Astrocyte of the spinal cord (primary cell): ENCODE measurements at regions not wholly inside any gene's neighbourhood (a gene's known extent, or its start where the extent isn't known, plus 50 kb on each side); places are given as distances from the start of the nearest gene placed in this dataset.

ENCODE experiments used
- DNase-seq: peaks from one replicate; pipeline ENCODE4 v3.0.0; 2011; ENCODE audit warnings: low read depth, low spot score
- H3K4me3 ChIP-seq: 2 replicates; pipeline ENCODE4 v1.5.1; 2011; ENCODE audit warnings: low read depth, mild to moderate bottlenecking, low read length, moderate library complexity
- CTCF ChIP-seq: IDR thresholded peaks from 2 replicates; pipeline ENCODE4 v1.5.1; 2012; ENCODE audit warnings: low read depth, mild to moderate bottlenecking, low read length, inconsistent platforms
- in situ Hi-C: cut with HindIII; loops from 2 replicates; pipeline ENCODE4 v1.10.0; 2017; ENCODE audit warnings: low sequenced_read_pairs

- TF ChIP-seq CTCF = no peak
- H3K4me3 ChIP-seq = no peak overlapping the region
- no peak for DNase-seq
- in situ Hi-C loops = no loop called here
Observed at GRCh38 chr12:16112612-16113560, 164.6 kb downstream of the SLC15A5 start.

GRCh38 chr12:16112130-16112529 lies 165.4 kb downstream of the SLC15A5 start:
- no peak for DNase-seq
- TF ChIP-seq CTCF = no peak
- no peak overlapping the region for H3K4me3 ChIP-seq
- in situ Hi-C loops = no loop called here

- in situ Hi-C loops = no loop called here
- no peak for DNase-seq
- no peak for TF ChIP-seq CTCF
- no peak overlapping the region for H3K4me3 ChIP-seq
Observed at GRCh38 chr12:16110596-16110995, 166.9 kb downstream of the SLC15A5 start.

DNA sequence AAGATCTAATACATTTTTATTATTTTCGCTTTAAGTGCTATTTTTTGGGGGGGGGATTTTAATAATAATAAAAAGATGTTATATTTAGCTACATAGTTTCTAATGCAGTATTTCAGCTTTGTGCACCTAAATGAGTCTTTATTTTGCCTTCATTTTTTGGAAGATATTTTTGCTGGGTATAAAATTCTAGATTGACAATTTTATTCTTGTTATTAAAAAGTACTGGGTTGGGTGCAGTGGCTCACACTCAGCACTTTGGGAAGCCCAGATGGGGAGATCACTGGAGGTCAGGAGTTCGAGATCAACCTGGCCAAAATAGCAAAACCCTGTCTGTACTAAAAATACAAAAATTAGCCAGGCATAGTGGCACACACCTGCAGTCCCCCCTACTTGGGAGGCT lies 173.6 kb downstream of the SLC15A5 start:
- no peak for DNase-seq
- H3K4me3 ChIP-seq = no peak overlapping the region
- no peak for TF ChIP-seq CTCF
- in situ Hi-C loops = no loop called here

- in situ Hi-C loops = no loop called here
- no peak for DNase-seq
Observed at GRCh38 chr12:16100206-16100605, 177.3 kb downstream of the SLC15A5 start.

DNA sequence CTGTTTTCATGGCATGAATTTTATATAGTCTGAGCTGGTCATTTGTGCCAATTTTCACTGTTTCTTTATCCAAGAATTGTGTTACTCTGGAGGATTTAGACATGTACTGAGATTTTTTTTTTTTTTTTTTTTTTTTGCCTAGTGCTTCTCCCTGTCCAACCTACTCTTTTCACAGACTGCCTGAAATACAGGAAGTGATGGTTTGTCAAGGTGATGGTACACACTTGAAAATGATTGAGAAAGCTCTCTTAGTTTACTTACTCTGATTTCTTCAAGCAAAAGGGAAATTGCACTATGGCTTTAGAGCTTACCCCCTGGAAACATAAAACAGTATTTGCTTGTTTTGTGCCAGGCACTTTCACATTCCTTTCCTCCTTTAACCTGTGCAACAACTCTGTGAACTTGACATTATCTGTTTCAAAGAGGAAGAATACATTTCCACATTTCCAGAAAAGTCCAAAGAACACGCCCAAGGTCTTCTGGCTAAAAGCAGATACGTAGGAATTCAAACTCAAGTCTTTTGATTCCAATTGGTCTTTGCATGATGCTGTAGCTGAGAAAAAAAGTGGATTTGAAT lies 181.1 kb downstream of the SLC15A5 start:
- DNase-seq = no peak
- no peak overlapping the region for H3K4me3 ChIP-seq
- no peak for TF ChIP-seq CTCF
- in situ Hi-C loops = no loop called here

More at GRCh38 chr12:16100206-16100605, 177.3 kb downstream of the SLC15A5 start:
- no peak for TF ChIP-seq CTCF
- no peak overlapping the region for H3K4me3 ChIP-seq
